Stimulated activated CD4-positive, alpha-beta T cell treated with anti-CD3 and anti-CD28 coated beads, Interleukin-2, amount 100 ng/mL, for 48 hours (primary cell): ENCODE measurements at regions not wholly inside any gene's neighbourhood (a gene's known extent, or its start where the extent isn't known, plus 50 kb on each side); places are given as distances from the start of the nearest gene placed in this dataset.

Source experiments
- DNase-seq, 2 donors: peaks; one replicate each; pipeline ENCODE4 v3.0.0-alpha.2; 2020

DNA sequence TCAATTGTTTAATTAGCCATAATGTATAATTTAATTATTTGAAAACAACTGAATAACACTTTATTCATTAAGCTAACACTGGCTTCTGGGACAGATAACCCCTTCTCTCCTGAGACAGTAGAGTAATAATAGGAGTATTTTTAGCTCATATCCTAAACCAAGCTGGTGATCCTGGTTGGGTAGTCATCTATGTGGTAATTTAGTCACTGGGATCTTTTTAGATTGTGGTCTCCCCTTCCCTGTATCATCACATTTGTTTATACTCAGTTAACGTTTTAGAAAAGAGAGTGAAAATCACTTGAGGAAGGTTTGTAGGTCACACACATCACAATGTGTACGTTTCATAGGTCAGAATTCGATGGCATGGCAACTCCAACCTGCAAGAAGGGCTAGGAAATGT lies 1356.6 kb upstream of the ADGRL2 start:
- no peak for DNase-seq

DNA sequence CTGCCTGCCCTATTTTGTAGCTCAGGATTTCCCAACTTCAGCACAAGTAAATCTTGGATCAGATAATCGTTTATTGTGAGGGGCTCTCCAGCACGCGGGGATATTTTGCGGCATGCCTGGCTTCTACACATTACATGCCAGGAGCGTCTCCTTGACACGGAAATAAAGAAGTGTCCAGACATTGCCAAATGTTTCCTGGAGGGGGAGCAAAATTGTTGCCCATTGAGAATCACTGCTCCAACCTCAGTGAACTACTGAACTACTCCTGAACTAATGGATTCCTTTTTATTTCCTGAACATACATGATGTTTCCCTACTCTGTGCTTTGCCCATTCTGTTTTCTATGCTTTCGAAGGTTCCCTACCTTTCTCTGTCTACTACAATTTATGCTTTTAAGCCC lies 1359.1 kb upstream of the ADGRL2 start:
- no peak for DNase-seq

DNA sequence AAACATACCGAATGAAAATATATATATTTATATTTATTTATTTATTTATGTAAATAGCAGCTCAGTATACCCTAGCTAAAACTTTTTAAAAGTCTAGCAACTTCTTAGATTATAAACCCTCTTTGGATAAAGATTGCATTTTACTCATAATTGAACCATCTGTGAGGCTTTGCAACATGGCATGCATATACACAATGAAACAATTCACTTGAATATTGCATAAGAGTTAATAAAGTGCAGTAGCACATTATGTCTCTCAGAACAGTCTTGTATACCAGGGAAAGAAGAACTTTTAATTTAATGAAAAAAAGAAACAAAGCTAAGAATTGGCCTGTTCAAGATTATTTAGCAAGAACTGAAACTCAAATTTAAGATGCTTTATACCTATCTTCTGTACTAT lies 1363.9 kb upstream of the ADGRL2 start:
- DNase-seq = no peak

GRCh38 chr1:80427881-80428280 lies 1372.9 kb upstream of the ADGRL2 start:
- DNase-seq = no peak

- no peak for DNase-seq
Measured at GRCh38 chr1:80424249-80424648, 1376.5 kb upstream of the ADGRL2 start.

- no peak for DNase-seq
Measured at GRCh38 chr1:80418134-80418533, 1382.6 kb upstream of the ADGRL2 start.

DNA sequence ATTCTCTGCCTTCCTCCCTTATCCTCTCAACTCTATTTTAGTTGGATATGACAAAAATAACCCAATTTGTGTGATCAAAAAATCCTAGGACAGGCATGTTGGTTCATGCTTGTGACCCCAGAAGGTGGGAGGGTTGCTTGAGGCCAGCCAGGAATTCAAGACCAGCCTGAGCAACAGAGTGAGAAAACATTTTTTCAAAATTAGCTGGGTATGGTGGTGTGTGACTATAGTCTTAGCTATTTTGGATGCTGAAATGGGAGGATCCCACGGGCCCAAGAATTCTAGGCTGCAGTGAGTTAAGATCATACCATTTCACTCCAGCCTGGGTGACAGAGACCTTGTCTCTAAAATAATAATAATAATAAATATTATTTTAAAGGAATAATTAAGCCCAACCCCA lies 1383.1 kb upstream of the ADGRL2 start:
- DNase-seq = no peak

- no peak for DNase-seq
Measured at GRCh38 chr1:80413969-80414368, 1386.8 kb upstream of the ADGRL2 start.

DNA sequence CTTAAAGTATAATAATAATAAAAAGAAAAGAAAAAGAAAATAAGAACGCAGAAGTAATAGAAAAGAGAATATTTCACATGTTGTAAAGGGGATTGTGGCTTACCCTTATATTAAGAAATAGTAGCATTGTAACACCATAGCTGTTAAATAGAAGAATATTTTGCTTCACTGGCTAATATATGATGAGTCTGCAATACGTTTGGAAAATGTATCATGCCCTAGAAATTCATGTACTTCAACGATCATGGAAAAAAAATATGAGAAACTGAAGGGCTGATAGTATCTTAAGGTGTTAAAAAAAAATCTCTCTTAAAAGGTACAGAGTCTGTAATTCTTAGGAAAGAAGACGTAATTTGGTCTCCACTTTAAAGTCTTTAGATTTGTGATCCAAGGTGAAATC lies 1390.5 kb upstream of the ADGRL2 start:
- DNase-seq = no peak

DNA sequence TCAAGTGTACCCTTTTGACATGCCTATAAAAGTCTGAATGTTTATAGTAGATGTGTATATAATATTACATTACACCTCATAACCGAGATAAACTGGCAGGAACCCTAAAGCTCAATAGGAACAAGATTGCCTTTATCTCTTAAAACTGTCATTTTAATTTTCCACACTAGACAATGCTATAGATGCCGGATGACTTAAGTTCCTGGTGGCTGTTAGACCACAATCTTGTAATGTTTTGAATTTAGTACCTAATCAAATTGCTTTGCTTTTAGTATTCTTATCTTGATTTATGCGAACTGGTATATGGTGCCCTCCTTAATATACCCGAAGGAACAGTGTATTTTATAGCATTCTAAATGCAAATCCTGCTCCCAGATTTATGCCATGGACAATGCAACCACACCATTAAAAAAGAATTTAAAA lies 1397.0 kb upstream of the ADGRL4 start:
- DNase-seq = no peak

DNA sequence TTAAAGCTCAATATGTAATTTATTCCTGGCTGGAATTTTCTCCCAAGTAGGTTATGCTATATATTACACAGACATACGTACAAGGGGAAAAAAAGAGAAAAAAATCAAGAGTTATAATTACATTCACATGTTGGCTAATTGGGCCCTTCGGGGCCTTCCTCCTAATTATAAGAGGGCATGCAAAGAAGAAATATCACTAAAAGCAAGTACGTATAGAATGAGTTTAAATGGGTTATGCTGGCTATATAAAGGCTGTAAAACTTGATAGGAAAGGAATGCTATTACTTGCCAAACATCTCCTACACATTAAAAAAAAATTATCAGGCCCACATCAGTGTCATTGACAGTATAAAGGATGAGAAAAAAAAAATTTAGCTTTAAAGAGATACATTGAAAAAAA lies 1396.1 kb upstream of the ADGRL4 start:
- DNase-seq = no peak

DNA sequence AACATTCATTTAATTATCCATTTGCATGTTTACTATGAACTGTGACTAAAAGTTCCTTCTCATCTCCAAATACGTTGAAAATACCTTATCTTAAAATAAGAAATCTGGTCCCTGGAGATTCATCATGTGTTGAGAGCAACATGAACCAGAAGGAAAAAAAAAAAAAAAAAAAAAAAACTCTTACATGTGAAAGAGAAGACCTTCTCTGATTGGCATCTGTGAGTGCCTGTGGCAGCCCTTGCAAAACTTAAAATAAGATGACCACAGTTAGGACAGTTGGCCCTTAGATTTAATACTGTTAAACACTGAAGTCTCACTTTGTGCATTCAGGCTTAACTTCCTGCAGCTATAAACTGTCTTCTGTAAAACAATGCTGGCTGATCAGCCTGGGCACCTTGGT lies 1395.2 kb upstream of the ADGRL4 start:
- no peak for DNase-seq

GRCh38 chr1:80392529-80392928 lies 1386.0 kb upstream of the ADGRL4 start:
- DNase-seq = no peak

DNA sequence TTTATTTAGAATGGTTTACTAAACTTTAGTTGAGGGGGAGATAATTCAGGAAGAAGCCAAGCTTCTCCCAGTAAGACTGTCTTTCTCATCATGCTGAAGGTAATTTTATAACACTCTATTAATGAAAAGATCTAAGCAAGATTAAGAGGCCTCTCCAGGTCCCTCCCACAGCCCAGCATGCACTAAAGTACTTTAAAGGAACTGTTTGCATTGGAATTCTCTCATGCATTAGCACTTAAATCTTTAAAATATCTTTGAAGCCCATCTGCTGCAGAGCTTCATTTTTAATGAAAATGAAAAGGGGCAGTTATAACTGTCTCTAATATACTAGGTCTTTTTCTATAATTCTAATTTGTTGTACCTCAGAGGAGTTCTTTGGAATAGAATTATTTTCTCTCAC lies 1379.1 kb upstream of the ADGRL4 start:
- DNase-seq = no peak

- DNase-seq = no peak
Measured at GRCh38 chr1:80384959-80385358, 1378.4 kb upstream of the ADGRL4 start.

GRCh38 chr1:80384083-80384830 lies 1377.7 kb upstream of the ADGRL4 start:
- DNase-seq = no peak

DNA sequence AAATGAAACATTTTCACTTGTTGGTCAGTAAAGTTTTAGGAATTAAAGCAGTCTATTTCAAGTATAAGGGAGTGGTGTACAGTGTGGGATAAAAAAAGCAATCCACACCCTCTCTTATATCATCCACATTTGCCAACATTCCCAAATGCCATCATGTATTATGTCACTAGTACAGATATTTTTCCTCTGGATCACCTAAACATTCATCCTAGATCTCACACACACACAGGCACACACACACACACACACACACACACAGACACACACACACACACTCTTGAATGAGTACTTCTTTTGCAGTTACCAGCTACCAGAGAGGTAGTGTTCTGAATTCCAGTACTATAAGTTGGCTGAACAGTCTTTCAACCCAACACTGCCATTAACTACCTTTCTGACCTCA lies 1369.1 kb upstream of the ADGRL4 start:
- DNase-seq = no peak

GRCh38 chr1:80375109-80375508 lies 1368.6 kb upstream of the ADGRL4 start:
- DNase-seq = no peak

GRCh38 chr1:80369780-80370179 lies 1363.2 kb upstream of the ADGRL4 start:
- no peak for DNase-seq

GRCh38 chr1:80367058-80367457 lies 1360.5 kb upstream of the ADGRL4 start:
- no peak for DNase-seq

- no peak for DNase-seq
Measured at GRCh38 chr1:80365359-80366021, 1359.0 kb upstream of the ADGRL4 start.

- DNase-seq = no peak
Measured at GRCh38 chr1:80363689-80364475, 1357.4 kb upstream of the ADGRL4 start.

DNA sequence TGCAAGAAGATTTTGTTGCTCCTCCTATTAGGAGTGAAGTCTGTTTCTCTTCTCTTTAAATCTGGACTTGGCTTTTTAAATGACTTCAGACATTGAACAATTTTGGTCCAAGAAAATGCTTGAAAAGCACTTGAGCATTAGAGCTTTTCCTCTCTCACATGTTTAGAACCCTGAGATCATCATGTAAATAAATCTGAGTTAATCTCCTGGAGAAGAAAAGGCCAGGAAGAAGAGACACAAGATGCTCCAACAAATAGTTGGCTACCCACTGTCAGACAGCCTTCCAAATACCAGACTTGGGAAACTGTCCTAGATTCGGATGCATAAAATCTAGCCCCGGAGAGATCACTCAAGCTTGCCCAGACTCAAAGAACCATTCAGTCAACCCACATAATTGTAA lies 1353.1 kb upstream of the ADGRL4 start:
- DNase-seq = no peak

- no peak for DNase-seq
Measured at GRCh38 chr1:80349218-80349617, 1342.7 kb upstream of the ADGRL4 start.
